HG02852 (cell line): ENCODE measurements at regions not wholly inside any gene's neighbourhood (a gene's known extent, or its start where the extent isn't known, plus 50 kb on each side); places are given as distances from the start of the nearest gene placed in this dataset.

Experiments used
- ATAC-seq: cut with Tn5 transposase; IDR thresholded peaks from one replicate; pipeline ENCODE4 v1.9.1; 2021; ENCODE audit warnings: mild to moderate bottlenecking, moderate library complexity; ENCODE audit not compliant: unreplicated experiment

GRCh38 chr9:106307670-106308069 lies 555.3 kb upstream of the ZNF462 start:
- no peak for ATAC-seq

DNA sequence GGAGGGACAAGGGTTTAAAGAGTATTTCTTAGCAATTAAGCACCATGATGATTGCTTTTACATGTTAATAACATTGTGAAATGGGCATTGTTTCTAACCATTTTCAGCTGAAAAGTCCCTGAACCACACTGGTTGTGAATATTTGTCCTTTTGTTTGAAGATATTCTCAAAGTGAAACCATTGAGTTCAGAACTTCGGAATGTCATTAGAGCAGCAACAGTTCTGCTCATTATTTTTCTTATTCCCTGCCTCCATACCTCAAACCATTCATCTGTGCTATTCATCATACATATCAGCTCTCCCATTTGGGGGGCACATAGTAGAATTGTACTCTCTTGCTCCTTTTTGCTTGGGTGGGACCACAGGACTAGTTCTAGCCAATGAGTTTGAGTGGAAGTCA lies 553.0 kb upstream of the ZNF462 start:
- ATAC-seq = no peak

- no peak for ATAC-seq
Measured at GRCh38 chr9:106310782-106311181, 552.2 kb upstream of the ZNF462 start.

DNA sequence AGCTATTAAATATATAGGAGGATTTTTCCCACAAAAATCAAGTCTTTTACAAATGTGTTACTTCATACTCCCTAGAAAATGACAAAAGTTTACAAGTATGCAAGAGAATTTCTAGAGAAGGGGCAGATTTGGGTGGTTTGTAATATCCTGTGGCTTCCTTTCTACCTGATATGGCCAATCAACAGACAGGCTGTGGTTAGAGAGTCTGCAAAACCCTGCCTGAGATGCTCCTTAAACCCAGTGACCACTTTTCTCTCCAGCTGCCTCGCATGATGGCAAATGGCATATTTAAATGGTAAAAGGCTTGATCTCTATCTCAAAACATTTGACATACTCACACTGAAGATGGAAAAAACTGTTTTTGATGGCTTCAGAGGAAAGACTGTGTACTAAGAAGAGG lies 550.1 kb upstream of the ZNF462 start:
- no peak for ATAC-seq

GRCh38 chr9:106314476-106314875 lies 548.5 kb upstream of the ZNF462 start:
- ATAC-seq = no peak

GRCh38 chr9:106321394-106322180 lies 541.4 kb upstream of the ZNF462 start:
- ATAC-seq = no peak

DNA sequence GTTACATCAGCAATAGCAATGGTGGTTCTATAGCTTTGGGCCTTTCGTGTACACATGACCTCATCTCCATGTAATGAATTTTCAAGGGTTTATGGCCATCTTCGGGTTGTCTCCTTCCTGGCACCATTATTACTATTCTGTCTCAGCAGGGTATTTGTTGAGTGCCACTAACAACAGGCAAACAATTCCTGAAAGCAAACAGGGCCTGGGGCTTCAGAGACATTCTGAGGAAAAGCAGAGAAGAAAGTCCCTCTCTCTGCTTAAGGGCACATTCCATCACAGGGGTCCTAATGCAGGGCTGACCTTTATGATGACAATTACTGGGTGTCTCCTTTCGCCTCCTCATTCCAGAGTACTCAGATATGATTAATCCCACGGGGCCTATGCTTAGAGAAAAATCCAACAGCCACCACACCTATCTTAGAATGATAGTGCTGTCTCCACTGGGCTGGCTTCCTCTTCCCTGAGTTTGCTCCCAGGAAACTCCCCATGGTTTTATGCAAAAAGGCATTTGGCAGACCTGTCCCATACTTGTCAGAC lies 540.2 kb upstream of the ZNF462 start:
- no peak for ATAC-seq

DNA sequence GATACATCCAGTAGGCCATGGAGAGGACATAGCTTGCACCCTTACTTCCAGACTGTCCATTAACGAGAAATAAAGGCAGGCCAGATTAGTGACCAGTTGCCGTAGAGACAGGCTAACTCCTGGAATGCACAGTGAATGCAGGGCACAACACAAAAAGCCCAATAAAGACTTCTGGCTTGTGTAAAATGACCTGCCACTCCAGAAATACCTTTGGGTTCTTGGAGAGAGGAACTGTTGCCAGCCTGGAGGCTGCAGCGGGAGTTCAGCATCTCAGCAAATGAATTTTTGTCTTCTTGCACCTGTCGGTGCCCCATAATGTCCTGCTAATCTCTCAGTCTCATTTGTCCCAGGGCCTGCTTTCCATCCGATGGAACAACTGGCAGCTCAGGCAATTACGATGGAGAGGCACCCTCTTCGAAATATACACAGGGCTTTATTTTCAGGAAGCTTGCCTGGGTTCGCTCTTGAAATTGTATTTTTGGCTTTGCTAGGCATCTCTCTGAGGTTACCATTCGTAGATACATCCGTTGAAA lies 538.8 kb upstream of the ZNF462 start:
- ATAC-seq = no peak

GRCh38 chr9:106324591-106325280 lies 538.2 kb upstream of the ZNF462 start:
- ATAC-seq = no peak

DNA sequence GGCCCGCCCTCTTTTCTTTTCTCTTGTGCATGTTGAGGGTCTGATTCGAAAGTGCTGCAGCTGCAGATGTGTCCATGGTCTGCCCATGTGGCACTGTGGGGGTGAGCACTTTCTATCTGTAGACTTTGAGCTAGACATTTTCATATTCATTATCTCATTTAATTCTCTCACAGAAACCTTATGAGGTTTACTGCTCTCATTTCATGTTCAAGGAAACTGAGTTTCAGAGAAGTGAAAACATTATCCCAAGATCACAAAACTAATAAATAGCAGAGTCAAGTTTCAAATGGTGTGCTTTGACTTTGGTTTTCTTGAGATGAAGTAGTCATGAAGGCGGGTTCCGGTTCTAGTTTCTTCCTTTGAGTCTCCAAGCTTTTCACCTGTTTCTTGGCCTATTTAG lies 536.5 kb upstream of the ZNF462 start:
- no peak for ATAC-seq

DNA sequence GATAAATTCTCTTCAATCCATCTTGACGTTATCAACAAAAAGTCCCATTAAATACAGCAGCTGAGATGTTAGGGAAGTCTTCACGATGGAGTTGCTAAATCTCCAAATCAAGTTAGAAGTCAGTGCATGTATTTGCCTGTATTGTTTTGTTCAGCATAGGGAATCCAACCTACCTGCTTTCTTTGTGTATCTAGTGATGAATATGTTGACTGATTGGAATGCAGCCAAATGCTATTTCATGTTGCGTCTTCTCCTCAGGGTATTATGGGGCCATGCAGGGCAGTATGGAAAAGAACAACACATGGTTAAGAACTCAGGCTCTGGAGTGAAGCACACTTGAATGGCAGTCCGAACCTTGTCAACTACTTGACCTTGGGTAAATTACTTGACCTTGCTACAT lies 529.5 kb upstream of the ZNF462 start:
- ATAC-seq = no peak

GRCh38 chr9:106334081-106334480 lies 528.9 kb upstream of the ZNF462 start:
- ATAC-seq = no peak

DNA sequence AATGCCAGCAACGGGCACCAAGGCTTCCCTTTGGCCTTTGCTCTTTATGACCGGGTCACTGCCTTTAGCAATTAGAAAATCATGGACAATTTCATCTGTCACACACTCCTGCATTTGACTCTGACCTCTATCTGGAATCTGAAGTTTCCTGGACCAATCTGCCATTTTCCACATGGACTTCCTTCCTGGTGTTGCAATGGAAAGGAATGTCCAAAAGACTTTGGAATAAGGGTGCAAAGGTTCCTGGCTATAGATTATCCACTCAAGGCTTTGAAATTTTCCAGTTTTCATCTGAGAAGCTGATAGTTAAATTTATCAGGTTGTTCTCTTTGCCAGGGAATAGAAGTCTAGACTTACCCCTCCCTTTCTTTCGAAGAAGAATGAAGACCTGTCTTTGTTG lies 523.1 kb upstream of the ZNF462 start:
- ATAC-seq = no peak

- no peak for ATAC-seq
Measured at GRCh38 chr9:106350777-106351176, 512.2 kb upstream of the ZNF462 start.

- no peak for ATAC-seq
Measured at GRCh38 chr9:106356924-106357323, 506.0 kb upstream of the ZNF462 start.

- no peak for ATAC-seq
Measured at GRCh38 chr9:106358331-106358730, 504.6 kb upstream of the ZNF462 start.

- ATAC-seq = no peak
Measured at GRCh38 chr9:106376689-106377088, 486.3 kb upstream of the ZNF462 start.

DNA sequence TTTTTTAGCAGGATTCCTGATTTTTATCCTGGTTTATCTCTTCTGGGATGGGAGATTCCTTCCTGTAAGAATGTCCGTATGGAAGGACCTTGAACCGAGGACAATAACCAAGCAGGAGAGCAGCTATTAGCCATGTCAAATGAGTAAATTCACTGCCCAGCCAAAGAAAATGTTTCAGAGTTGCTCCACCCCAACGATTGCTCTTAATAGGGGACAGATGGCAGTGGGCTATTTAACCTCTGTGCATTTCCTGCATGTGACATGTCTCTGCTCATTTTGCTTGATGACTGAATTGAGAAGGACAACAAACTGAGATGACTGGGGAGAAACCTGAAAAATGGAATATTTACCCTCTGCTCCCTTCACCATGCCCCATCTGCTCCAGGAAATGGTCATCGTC lies 479.9 kb upstream of the ZNF462 start:
- no peak for ATAC-seq

- no peak for ATAC-seq
Measured at GRCh38 chr9:106387965-106388364, 475.0 kb upstream of the ZNF462 start.

DNA sequence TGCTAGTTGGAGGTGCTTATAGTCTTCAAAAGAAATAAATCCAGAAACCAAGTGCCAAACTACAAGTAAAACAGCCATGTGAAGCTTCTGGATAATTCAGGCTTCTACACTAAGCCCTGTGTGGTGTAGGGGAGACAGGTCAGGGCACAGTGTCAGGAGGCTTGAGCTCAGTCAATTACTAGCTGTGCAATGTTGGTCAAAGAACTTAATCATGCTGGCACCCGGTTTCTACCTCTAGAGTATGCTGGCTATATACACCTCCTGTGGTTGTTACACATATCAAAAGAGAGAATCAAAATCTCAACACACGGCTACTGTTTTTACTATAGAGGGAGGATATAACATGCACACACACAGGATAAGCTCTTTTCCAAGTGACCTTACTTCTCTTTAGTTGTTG lies 469.7 kb upstream of the ZNF462 start:
- no peak for ATAC-seq

DNA sequence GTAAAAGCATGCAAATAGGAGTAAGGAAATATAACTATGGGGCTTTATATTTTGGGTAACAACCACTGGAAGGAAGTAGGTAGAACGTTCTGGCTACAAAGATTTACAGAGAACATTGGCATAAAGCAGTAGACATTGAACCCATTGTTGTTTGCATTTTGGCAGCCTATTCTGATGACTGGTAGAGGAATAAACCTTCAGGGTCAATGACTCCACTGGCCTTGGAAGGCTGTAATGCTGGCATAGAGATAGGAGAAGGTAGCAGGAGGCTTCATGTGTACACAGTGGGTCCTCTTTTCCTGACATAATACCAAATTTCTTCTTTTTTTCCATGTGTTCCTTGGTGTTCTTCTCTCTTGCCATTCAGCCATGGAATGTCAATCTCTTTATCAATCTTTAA lies 462.8 kb upstream of the ZNF462 start:
- no peak for ATAC-seq

GRCh38 chr9:106400950-106401349 lies 462.0 kb upstream of the ZNF462 start:
- ATAC-seq = no peak
